ENCODE measurements at regions not wholly inside any gene's neighbourhood (a gene's known extent, or its start where the extent isn't known, plus 50 kb on each side); places are given as distances from the start of the nearest gene placed in this dataset.

- DNase-seq (ENCODE audit: low read depth in 2 of 2), result no peak
Observed at GRCh38 chr1:194544012-194544411, 1357.6 kb upstream of the B3GALT2 start.

GRCh38 chr1:194538453-194538852 is 1352.0 kb upstream of the B3GALT2 start:
- DNase-seq (ENCODE audit: low read depth in 2 of 2), result no peak

- no peak for DNase-seq (ENCODE audit: low read depth in 2 of 2)
Observed at GRCh38 chr1:194537521-194537920, 1351.1 kb upstream of the B3GALT2 start.

GRCh38 chr1:194535369-194535768 is 1349.0 kb upstream of the B3GALT2 start:
- DNase-seq (ENCODE audit: low read depth in 2 of 2), result no peak

GRCh38 chr1:194534784-194535183 is 1348.4 kb upstream of the B3GALT2 start:
- DNase-seq (ENCODE audit: low read depth in 2 of 2), result no peak

- DNase-seq (ENCODE audit: low read depth in 2 of 2), result no peak
Observed at GRCh38 chr1:194533641-194534040, 1347.2 kb upstream of the B3GALT2 start.

GRCh38 chr1:194517567-194517966 is 1331.2 kb upstream of the B3GALT2 start:
- no peak for DNase-seq (ENCODE audit: low read depth in 2 of 2)

- no peak for DNase-seq (ENCODE audit: low read depth in 2 of 2)
Observed at GRCh38 chr1:194515916-194516315, 1329.5 kb upstream of the B3GALT2 start.

- no peak for DNase-seq (ENCODE audit: low read depth in 2 of 2)
Observed at GRCh38 chr1:194512957-194513356, 1326.5 kb upstream of the B3GALT2 start.

GRCh38 chr1:194512345-194512744 is 1325.9 kb upstream of the B3GALT2 start:
- DNase-seq (ENCODE audit: low read depth in 2 of 2), result no peak

- DNase-seq (ENCODE audit: low read depth in 2 of 2), result no peak
Observed at GRCh38 chr1:194503209-194503608, 1316.8 kb upstream of the B3GALT2 start.

- DNase-seq (ENCODE audit: low read depth in 2 of 2), result no peak
Observed at GRCh38 chr1:194495434-194495833, 1309.0 kb upstream of the B3GALT2 start.

GRCh38 chr1:194487172-194487571 is 1300.8 kb upstream of the B3GALT2 start:
- no peak for DNase-seq (ENCODE audit: low read depth in 2 of 2)

GRCh38 chr1:194485432-194485831 is 1299.0 kb upstream of the B3GALT2 start:
- DNase-seq (ENCODE audit: low read depth in 2 of 2), result no peak

GRCh38 chr1:194478731-194479130 is 1292.3 kb upstream of the B3GALT2 start:
- DNase-seq (ENCODE audit: low read depth in 2 of 2), result no peak

GRCh38 chr1:194477908-194478307 is 1291.5 kb upstream of the B3GALT2 start:
- DNase-seq (ENCODE audit: low read depth in 2 of 2), result no peak

- DNase-seq (ENCODE audit: low read depth in 2 of 2), result no peak
Observed at GRCh38 chr1:194476872-194477271, 1290.5 kb upstream of the B3GALT2 start.

- DNase-seq (ENCODE audit: low read depth in 2 of 2), result no peak
Observed at GRCh38 chr1:194476351-194476750, 1289.9 kb upstream of the B3GALT2 start.

GRCh38 chr1:194474701-194475100 is 1288.3 kb upstream of the B3GALT2 start:
- no peak for DNase-seq (ENCODE audit: low read depth in 2 of 2)

GRCh38 chr1:194473766-194474165 is 1287.4 kb upstream of the B3GALT2 start:
- DNase-seq (ENCODE audit: low read depth in 2 of 2), result no peak

GRCh38 chr1:194469282-194469681 is 1282.9 kb upstream of the B3GALT2 start:
- DNase-seq (ENCODE audit: low read depth in 2 of 2), result no peak

- DNase-seq (ENCODE audit: low read depth in 2 of 2), result no peak
Observed at GRCh38 chr1:194466706-194467105, 1280.3 kb upstream of the B3GALT2 start.

- DNase-seq (ENCODE audit: low read depth in 2 of 2), result no peak
Observed at GRCh38 chr1:194447636-194448035, 1261.2 kb upstream of the B3GALT2 start.

- DNase-seq (ENCODE audit: low read depth in 2 of 2), result no peak
Observed at GRCh38 chr1:194445244-194445643, 1258.8 kb upstream of the B3GALT2 start.

All from stimulated activated CD8-positive, alpha-beta memory T cell treated with anti-CD3 and anti-CD28 coated beads, Interleukin-15, amount 100 ng/mL, for 48 hours (primary cell).